Activated CD4-positive, alpha-beta T cell treated with anti-CD3 and anti-CD28 coated beads, Interleukin-2, amount 10 ng/mL, durations not matched to agents 24 days and 14 days (primary cell): ENCODE measurements at regions not wholly inside any gene's neighbourhood (a gene's known extent, or its start where the extent isn't known, plus 50 kb on each side); places are given as distances from the start of the nearest gene placed in this dataset.

Experiments used
- DNase-seq: peaks from one replicate; pipeline ENCODE4 v3.0.0; 2022
- H3K27ac Mint-ChIP-seq: one replicate; pipeline ENCODE4 v1.8.0; 2022; ENCODE audit warnings: mild to moderate bottlenecking, mixed read lengths
- H3K27me3 Mint-ChIP-seq: one replicate; pipeline ENCODE4 v1.8.0; 2022; ENCODE audit warnings: mixed read lengths
- H3K36me3 Mint-ChIP-seq: one replicate; pipeline ENCODE4 v1.8.0; 2022; ENCODE audit warnings: low read depth, mild to moderate bottlenecking, mixed read lengths
- H3K4me1 Mint-ChIP-seq: one replicate; pipeline ENCODE4 v1.8.0; 2021; ENCODE audit warnings: mixed read lengths
- H3K4me3 Mint-ChIP-seq: one replicate; pipeline ENCODE4 v1.8.0; 2022; ENCODE audit warnings: mild to moderate bottlenecking, moderate library complexity, mixed read lengths
- H3K9me3 Mint-ChIP-seq: one replicate; pipeline ENCODE4 v1.8.0; 2021; ENCODE audit warnings: mixed read lengths
- intact Hi-C: fragments of 100-400 bp; cut with micrococcal nuclease; formaldehyde crosslinking; loops from one replicate; pipeline ENCODE4 v1.15.1; 2023

- no peak for DNase-seq
- no peaks in the 10 kb centered on the region for H3K36me3 Mint-ChIP-seq
- peaks cover 7% of the 10 kb centered on the region for H3K4me1 Mint-ChIP-seq
- peaks cover 14% of the 10 kb centered on the region for H3K27me3 Mint-ChIP-seq
- intact Hi-C loops, result no loop called here
- no peak overlapping the region for H3K4me3 Mint-ChIP-seq
- H3K27ac Mint-ChIP-seq, result no peak overlapping the region
- no peaks in the 10 kb centered on the region for H3K9me3 Mint-ChIP-seq
Observed at GRCh38 chr10:62453274-62453673, 79.1 kb downstream of the ZNF365 start.

GRCh38 chr10:62454687-62455397 is 80.7 kb downstream of the ZNF365 start:
- no peak overlapping the region for H3K4me3 Mint-ChIP-seq
- H3K4me1 Mint-ChIP-seq, result peaks cover 7% of the 10 kb centered on the region
- H3K36me3 Mint-ChIP-seq, result no peaks in the 10 kb centered on the region
- DNase-seq, result no peak
- H3K9me3 Mint-ChIP-seq, result peaks cover 4% of the 10 kb centered on the region
- intact Hi-C loops, result no loop called here
- H3K27me3 Mint-ChIP-seq, result peaks cover 12% of the 10 kb centered on the region
- H3K27ac Mint-ChIP-seq, result no peak overlapping the region

- DNase-seq, result no peak
- H3K9me3 Mint-ChIP-seq, result peaks cover 4% of the 10 kb centered on the region
- intact Hi-C loops, result no loop called here
Observed at GRCh38 chr10:62456611-62457101, 82.5 kb downstream of the ZNF365 start.

GRCh38 chr10:62457196-62457595 is 83.0 kb downstream of the ZNF365 start:
- H3K9me3 Mint-ChIP-seq, result peaks cover 4% of the 10 kb centered on the region
- H3K4me1 Mint-ChIP-seq, result peaks cover 7% of the 10 kb centered on the region
- intact Hi-C loops, result no loop called here
- H3K27ac Mint-ChIP-seq, result no peak overlapping the region
- H3K27me3 Mint-ChIP-seq, result peaks cover 12% of the 10 kb centered on the region
- DNase-seq, result no peak
- H3K36me3 Mint-ChIP-seq, result no peaks in the 10 kb centered on the region
- H3K4me3 Mint-ChIP-seq, result no peak overlapping the region

More at GRCh38 chr10:62456611-62457101, 82.5 kb downstream of the ZNF365 start:
- Mint-ChIP-seq H3K27me3 (peaks cover 9% of the 10 kb centered on the region), H3K4me3 (no peak overlapping the region), H3K4me1 (peaks cover 7% of the 10 kb centered on the region), H3K36me3 (no peaks in the 10 kb centered on the region), H3K27ac (no peak overlapping the region)

- intact Hi-C loops, result no loop called here
- no peaks in the 10 kb centered on the region for H3K36me3 Mint-ChIP-seq
- H3K4me3 Mint-ChIP-seq, result no peak overlapping the region
- H3K27ac Mint-ChIP-seq, result no peak overlapping the region
- DNase-seq, result no peak
- peaks cover 13% of the 10 kb centered on the region for H3K27me3 Mint-ChIP-seq
- H3K9me3 Mint-ChIP-seq, result peaks cover 4% of the 10 kb centered on the region
- peaks cover 7% of the 10 kb centered on the region for H3K4me1 Mint-ChIP-seq
Observed at GRCh38 chr10:62457598-62457997, 83.4 kb downstream of the ZNF365 start.

GRCh38 chr10:62459072-62459471 is 84.9 kb downstream of the ZNF365 start:
- peaks cover 7% of the 10 kb centered on the region for H3K4me1 Mint-ChIP-seq

GRCh38 chr10:62459500-62459899 is 85.3 kb downstream of the ZNF365 start:
- H3K4me1 Mint-ChIP-seq, result peaks cover 7% of the 10 kb centered on the region
- no peaks in the 10 kb centered on the region for H3K36me3 Mint-ChIP-seq
- no peak overlapping the region for H3K4me3 Mint-ChIP-seq
- DNase-seq, result no peak
- peaks cover 4% of the 10 kb centered on the region for H3K9me3 Mint-ChIP-seq
- H3K27me3 Mint-ChIP-seq, result peaks cover 12% of the 10 kb centered on the region
- H3K27ac Mint-ChIP-seq, result no peak overlapping the region
- intact Hi-C loops, result no loop called here

More at GRCh38 chr10:62459072-62459471, 84.9 kb downstream of the ZNF365 start:
- H3K27ac Mint-ChIP-seq, result no peak overlapping the region
- H3K36me3 Mint-ChIP-seq, result no peaks in the 10 kb centered on the region
- intact Hi-C loops, result no loop called here
- no peak overlapping the region for H3K4me3 Mint-ChIP-seq
- H3K27me3 Mint-ChIP-seq, result peaks cover 12% of the 10 kb centered on the region
- peaks cover 4% of the 10 kb centered on the region for H3K9me3 Mint-ChIP-seq
- DNase-seq, result no peak

GRCh38 chr10:62460393-62460792 is 86.2 kb downstream of the ZNF365 start:
- H3K4me3 Mint-ChIP-seq, result no peak overlapping the region
- peaks cover 8% of the 10 kb centered on the region for H3K27me3 Mint-ChIP-seq
- peaks cover 7% of the 10 kb centered on the region for H3K4me1 Mint-ChIP-seq
- DNase-seq, result no peak
- H3K27ac Mint-ChIP-seq, result no peak overlapping the region
- no peaks in the 10 kb centered on the region for H3K36me3 Mint-ChIP-seq
- intact Hi-C loops, result no loop called here
- peaks cover 4% of the 10 kb centered on the region for H3K9me3 Mint-ChIP-seq

GRCh38 chr10:62461120-62461519 is 87.0 kb downstream of the ZNF365 start:
- intact Hi-C loops, result no loop called here
- Mint-ChIP-seq H3K4me3 (no peak overlapping the region), H3K36me3 (no peaks in the 10 kb centered on the region), H3K9me3 (peaks cover 4% of the 10 kb centered on the region), H3K27me3 (peaks cover 8% of the 10 kb centered on the region), H3K27ac (no peak overlapping the region), H3K4me1 (peaks cover 7% of the 10 kb centered on the region)
- no peak for DNase-seq

- H3K36me3 Mint-ChIP-seq, result no peaks in the 10 kb centered on the region
- no peak for DNase-seq
Observed at GRCh38 chr10:62462461-62462860, 88.3 kb downstream of the ZNF365 start.

GRCh38 chr10:62463364-62463763 is 89.2 kb downstream of the ZNF365 start:
- no peak for DNase-seq
- intact Hi-C loops, result no loop called here
- H3K27ac Mint-ChIP-seq, result no peak overlapping the region
- peaks cover 4% of the 10 kb centered on the region for H3K9me3 Mint-ChIP-seq
- peaks cover 8% of the 10 kb centered on the region for H3K27me3 Mint-ChIP-seq
- no peaks in the 10 kb centered on the region for H3K36me3 Mint-ChIP-seq
- H3K4me3 Mint-ChIP-seq, result no peak overlapping the region
- H3K4me1 Mint-ChIP-seq, result no peaks in the 10 kb centered on the region

More at GRCh38 chr10:62462461-62462860, 88.3 kb downstream of the ZNF365 start:
- H3K9me3 Mint-ChIP-seq, result peaks cover 4% of the 10 kb centered on the region
- H3K4me3 Mint-ChIP-seq, result no peak overlapping the region
- intact Hi-C loops, result no loop called here
- no peak overlapping the region for H3K27ac Mint-ChIP-seq
- H3K27me3 Mint-ChIP-seq, result peaks cover 8% of the 10 kb centered on the region
- peaks cover 4% of the 10 kb centered on the region for H3K4me1 Mint-ChIP-seq

- no peak overlapping the region for H3K27ac Mint-ChIP-seq
- H3K4me1 Mint-ChIP-seq, result no peaks in the 10 kb centered on the region
- no peaks in the 10 kb centered on the region for H3K36me3 Mint-ChIP-seq
- peaks cover 4% of the 10 kb centered on the region for H3K27me3 Mint-ChIP-seq
- H3K4me3 Mint-ChIP-seq, result no peak overlapping the region
- intact Hi-C loops, result no loop called here
- no peak for DNase-seq
- no peaks in the 10 kb centered on the region for H3K9me3 Mint-ChIP-seq
Observed at GRCh38 chr10:62464308-62464707, 90.1 kb downstream of the ZNF365 start.

- Mint-ChIP-seq H3K27ac (no peak overlapping the region), H3K9me3 (no peaks in the 10 kb centered on the region), H3K4me3 (no peak overlapping the region), H3K27me3 (peaks cover 4% of the 10 kb centered on the region), H3K4me1 (no peaks in the 10 kb centered on the region), H3K36me3 (no peaks in the 10 kb centered on the region)
- DNase-seq, result no peak
- intact Hi-C loops, result no loop called here
Observed at GRCh38 chr10:62466590-62466989, 92.4 kb downstream of the ZNF365 start.

GRCh38 chr10:62467527-62467926 is 93.4 kb downstream of the ZNF365 start:
- H3K27me3 Mint-ChIP-seq, result peaks cover 1% of the 10 kb centered on the region
- H3K4me3 Mint-ChIP-seq, result no peak overlapping the region
- no peak for DNase-seq
- H3K36me3 Mint-ChIP-seq, result no peaks in the 10 kb centered on the region
- no peak overlapping the region for H3K27ac Mint-ChIP-seq
- H3K4me1 Mint-ChIP-seq, result no peaks in the 10 kb centered on the region
- no peaks in the 10 kb centered on the region for H3K9me3 Mint-ChIP-seq
- intact Hi-C loops, result no loop called here

- Mint-ChIP-seq H3K27ac (no peak overlapping the region), H3K36me3 (no peaks in the 10 kb centered on the region), H3K4me1 (no peaks in the 10 kb centered on the region), H3K9me3 (no peaks in the 10 kb centered on the region), H3K4me3 (no peak overlapping the region), H3K27me3 (peaks cover 3% of the 10 kb centered on the region)
- no peak for DNase-seq
- intact Hi-C loops, result no loop called here
Observed at GRCh38 chr10:62471711-62472110, 97.5 kb downstream of the ZNF365 start.
